K562 (cell line): ENCODE measurements at regions not wholly inside any gene's neighbourhood (a gene's known extent, or its start where the extent isn't known, plus 50 kb on each side); places are given as distances from the start of the nearest gene placed in this dataset.

Source experiments
- ATAC-seq: fragments of 200-7000 bp; cut with Tn5 transposase; 3 replicates; pipeline ENCODE4 v1.9.1; 2020; ENCODE audit warnings: moderate library complexity
- BruUV-seq: library from RNA; stranded (reverse); fragments of 400-500 nt; replicated peaks from 2 replicates; lab custom pipeline; 2021; lab: Mats Ljungman, UMichigan
- CTCF ChIA-PET: fragments of 300-600 bp; formaldehyde crosslinking; extraction: SDS; loops from one replicate; lab custom pipeline; 2021; ENCODE audit warnings: low intra/inter-chr PET ratio; lab: Yijun Ruan, JAX
- POLR2A ChIA-PET: fragments of 300-600, 350-650 bp; sonication (Branson Sonifier 250); formaldehyde crosslinking; extraction: SDS; loops from one replicate; lab custom pipeline; 2021; ENCODE audit warnings: antibody characterized with exemption, inconsistent platforms; lab: Yijun Ruan, JAX
- DNase-seq, 4 experiments: peaks; one replicate each; pipeline versions ENCODE4 v3.0.0 to v3.0.0-alpha.2; 2011 to 2018; ENCODE audit warnings: low spot score in 3 of 4, mixed read lengths in 3 of 4; ENCODE audit errors: extremely low read depth in 1 of 4
- FAIRE-seq: peaks from 2 replicates; lab custom pipeline; 2011; peaks lifted over from hg19 to GRCh38; lab: Jason Lieb, UNC
- H2AFZ ChIP-seq: 2 replicates; pipeline ENCODE4 v1.6.0; 2011; ENCODE audit warnings: low read depth, low read length, control low read depth, inconsistent platforms
- H3K27ac ChIP-seq: fragments of 200-600 bp; 3 replicates; pipeline ENCODE4 v1.8.0; 2011; ENCODE audit warnings: low read depth, mild to moderate bottlenecking, control low read depth, inconsistent platforms, low read length, moderate library complexity, mixed read lengths; ENCODE audit errors: extremely low read depth
- H3K27me3 ChIP-seq, 2 experiments: fragments of 300-600 bp in 1 of 2; 2 replicates in 1 of 2; 3 replicates in 1 of 2; pipeline versions ENCODE4 v1.6.0 to v1.8.0; 2011; ENCODE audit warnings: inconsistent platforms in 2 of 2, low read length in 2 of 2, mild to moderate bottlenecking in 1 of 2, mixed read lengths in 1 of 2, moderate library complexity in 1 of 2; ENCODE audit not compliant: control insufficient read depth in 2 of 2, insufficient read depth in 2 of 2
- H3K36me3 ChIP-seq: fragments of 300-600 bp; 3 replicates; pipeline ENCODE4 v1.8.0; 2011; ENCODE audit warnings: mild to moderate bottlenecking, low read length, inconsistent platforms; ENCODE audit not compliant: control insufficient read depth, insufficient read depth
- H3K4me1 ChIP-seq, 2 experiments: fragments of 200-600 bp in 1 of 2; replicated peaks in 1 of 2; 2 replicates in 1 of 2; 3 replicates in 1 of 2; pipeline versions ENCODE4 v1.5.1 to v1.8.0; 2011; ENCODE audit warnings: inconsistent platforms in 2 of 2, low read length in 2 of 2, mild to moderate bottlenecking in 1 of 2, mixed read lengths in 1 of 2, moderate library complexity in 1 of 2; ENCODE audit not compliant: control insufficient read depth in 2 of 2, insufficient read depth in 2 of 2
- H3K4me2 ChIP-seq: 2 replicates; pipeline ENCODE4 v1.6.1; 2011; ENCODE audit warnings: low read length, control low read depth, inconsistent platforms, mixed read lengths; ENCODE audit not compliant: insufficient read depth
- H3K4me3 ChIP-seq: fragments of 200-600 bp; sonication (generic), shearing (Covaris generic); 2 replicates; pipeline ENCODE4 v1.5.1; 2016; ENCODE audit warnings: control low read depth, inconsistent platforms
- H3K79me2 ChIP-seq: fragments of 200-600 bp; 3 replicates; pipeline ENCODE4 v1.8.0; 2011; ENCODE audit warnings: low read length, inconsistent platforms; ENCODE audit not compliant: control insufficient read depth, insufficient read depth
- H3K9ac ChIP-seq, 2 experiments: 2 replicates each; pipeline versions ENCODE4 v1.6.0 to v1.6.1; 2011; ENCODE audit warnings: low read depth in 2 of 2, low read length in 2 of 2, control low read depth in 1 of 2, inconsistent platforms in 1 of 2, mild to moderate bottlenecking in 1 of 2, mixed read lengths in 1 of 2; ENCODE audit not compliant: insufficient read depth in 1 of 2
- H3K9me1 ChIP-seq: one replicate; pipeline ENCODE4 v1.6.0; 2011; ENCODE audit warnings: inconsistent platforms, mild to moderate bottlenecking, low read length, moderate library complexity; ENCODE audit not compliant: control insufficient read depth, insufficient read depth
- H3K9me3 ChIP-seq: replicated peaks from 2 replicates; pipeline ENCODE4 v1.5.1; 2011; ENCODE audit warnings: low read depth, low read length, inconsistent platforms; ENCODE audit not compliant: control insufficient read depth, insufficient read depth
- H4K20me1 ChIP-seq: replicated peaks from 2 replicates; pipeline ENCODE4 v1.6.1; 2011; ENCODE audit warnings: low read length, inconsistent platforms, mixed read lengths; ENCODE audit not compliant: control insufficient read depth, insufficient read depth
- CBFB ChIP-seq: sonication (generic); formaldehyde crosslinking; IDR thresholded peaks from 2 replicates; pipeline ENCODE4 v1.4.0; 2020; ENCODE audit warnings: mild to moderate bottlenecking, missing genetic modification reagents
- CREB3L1 ChIP-seq: fragments of 450-650 bp; IDR thresholded peaks from 2 replicates; pipeline ENCODE4 v1.6.1; 2014; ENCODE audit warnings: low read depth, mild to moderate bottlenecking, moderate library complexity, borderline replicate concordance
- CTCF ChIP-seq, 3 experiments: IDR thresholded peaks in 2 of 3; conservative IDR thresholded peaks in 1 of 3; 2 replicates each; pipeline ENCODE4 v1.5.1; 2011 to 2012; ENCODE audit warnings: low read length in 3 of 3, mild to moderate bottlenecking in 3 of 3, control low read depth in 2 of 3, improper control_type of control experiment in 1 of 3, inconsistent platforms in 1 of 3, low read depth in 1 of 3, mixed read lengths in 1 of 3, moderate library complexity in 1 of 3; ENCODE audit not compliant: insufficient read depth in 2 of 3
- ELK1 ChIP-seq: sonication (generic); formaldehyde crosslinking; IDR thresholded peaks from 2 replicates; pipeline ENCODE4 v1.8.1; 2022; ENCODE audit warnings: missing genetic modification reagents
- MAX ChIP-seq: sonication (generic); formaldehyde crosslinking; IDR thresholded peaks from 2 replicates; pipeline ENCODE4 v1.9.0; 2022; ENCODE audit warnings: mild to moderate bottlenecking, missing genetic modification reagents
- MEF2D ChIP-seq: conservative IDR thresholded peaks from 2 replicates; pipeline ENCODE4 v1.6.1; 2016; ENCODE audit warnings: low read depth, missing genetic modification characterization, missing compliant biosample characterization
- NONO ChIP-seq, 2 experiments: fragments of 200-400 bp in 1 of 2; fragments of 450-650 bp in 1 of 2; formaldehyde crosslinking in 1 of 2; IDR thresholded peaks; 2 replicates each; pipeline ENCODE4 v1.6.1; 2017; ENCODE audit warnings: low read depth in 2 of 2, mild to moderate bottlenecking in 2 of 2, moderate library complexity in 2 of 2, low read length in 1 of 2
- NUFIP1 ChIP-seq: fragments of 450-650 bp; IDR thresholded peaks from 2 replicates; pipeline ENCODE4 v1.6.1; 2018; ENCODE audit not compliant: partially characterized antibody
- POU5F1 ChIP-seq: fragments of 150-350 bp; IDR thresholded peaks from 2 replicates; pipeline ENCODE4 v1.6.1; 2014; ENCODE audit warnings: borderline replicate concordance, low read length, low read depth, mild to moderate bottlenecking; ENCODE audit not compliant: partially characterized antibody
- RFX7 ChIP-seq: fragments of 250-450 bp; sonication (Bioruptor Pico); IDR thresholded peaks from 2 replicates; pipeline ENCODE4 v1.5.1; 2021; ENCODE audit warnings: mild to moderate bottlenecking
- RHOXF2B ChIP-seq: fragments of 250-450 bp; sonication (Bioruptor Pico); conservative IDR thresholded peaks from 2 replicates; pipeline ENCODE4 v1.5.1; 2021
- TCF15 ChIP-seq: fragments of 250-450 bp; sonication (Bioruptor Pico); IDR thresholded peaks from 2 replicates; pipeline ENCODE4 v1.8.0; 2022; ENCODE audit warnings: moderate library complexity, mild to moderate bottlenecking, inconsistent platforms
- TEAD4 ChIP-seq, 2 experiments: sonication (generic) in 1 of 2; formaldehyde crosslinking in 1 of 2; IDR thresholded peaks; 2 replicates each; pipeline versions ENCODE4 v1.6.1 to v1.8.0; 2012 to 2022; ENCODE audit warnings: borderline replicate concordance in 1 of 2, inconsistent platforms in 1 of 2, low read length in 1 of 2, mild to moderate bottlenecking in 1 of 2, missing genetic modification reagents in 1 of 2
- TFE3 ChIP-seq: fragments of 450-650 bp; formaldehyde crosslinking; IDR thresholded peaks from 2 replicates; pipeline ENCODE4 v1.4.0; 2020; ENCODE audit warnings: mild to moderate bottlenecking, mixed read lengths
- ZNF3 ChIP-seq: fragments of 250-450 bp; sonication (Bioruptor Pico); IDR thresholded peaks from 2 replicates; pipeline ENCODE4 v1.5.0; 2021; ENCODE audit warnings: mild to moderate bottlenecking, moderate library complexity
- ZNF764 ChIP-seq: fragments of 250-450 bp; sonication (Bioruptor Pico); IDR thresholded peaks from 2 replicates; pipeline ENCODE4 v1.4.0; 2020; ENCODE audit warnings: low read depth, mild to moderate bottlenecking, moderate library complexity
- WGBS: fragments of 100-300 bp; shearing (Covaris generic); methylation state at CpG from one replicate; pipeline ENCODE4 v1.1.6; 2016; ENCODE audit warnings: low coverage, mixed read lengths; ENCODE audit not compliant: insufficient coverage; ENCODE audit errors: missing lambda C conversion rate; 5-methylcytosine and 5-hydroxymethylcytosine counted together
- in situ Hi-C: fragments of 300-500 bp; cut with MboI; formaldehyde crosslinking; loops from 4 replicates; pipeline ENCODE4 v1.15.0; 2018; ENCODE audit warnings: inconsistent platforms, mixed read lengths
- intact Hi-C: fragments of 100-400 bp; cut with micrococcal nuclease; formaldehyde crosslinking; loops from 2 replicates; pipeline ENCODE4 v1.14.2; 2022

- POLR2A ChIA-PET, result interaction anchor here (0.6 kb wide), 1 partner anchor 604 kb away, joined by 5 read pairs; no protein-coding TSS in a partner anchor
- CTCF ChIA-PET, result no interaction called here
- TF ChIP-seq CREB3L1 (no peak), ZNF764 (CRISPR knock-in tag) (no peak), MAX (CRISPR knock-in tag) (no peak), ZNF3 (CRISPR knock-in tag) (no peak), RFX7 (CRISPR knock-in tag) (no peak), NONO (IDR thresholded peaks at IDR 0.05; ENCODE audit: low read depth in 2 of 2, low read length in 1 of 2) (no peak), TFE3 (CRISPR knock-in tag) (no peak), CBFB (CRISPR knock-in tag) (no peak), ELK1 (CRISPR knock-in tag) (no peak), POU5F1 (no peak), MEF2D (tag) (no peak), TCF15 (CRISPR knock-in tag) (no peak), TEAD4 (IDR thresholded peaks at IDR 0.05; ENCODE audit: low read length) (no peak), TEAD4 (CRISPR knock-in tag; IDR thresholded peaks at IDR 0.05; ENCODE audit: borderline replicate concordance) (no peak), CTCF (IDR thresholded peaks at IDR 0.05 in 2 of 3, conservative IDR thresholded peaks at IDR 0.05 in 1 of 3; ENCODE audit: insufficient read depth in 2 of 3, low read depth in 1 of 3, low read length in 3 of 3) (no peak), RHOXF2B (CRISPR knock-in tag) (no peak), NUFIP1 (no peak)
Measured at GRCh38 chr9:68603371-68603770, 62.7 kb upstream of the TMEM252 start.

More at GRCh38 chr9:68603371-68603770, 62.7 kb upstream of the TMEM252 start:
- intact Hi-C loops, result no loop called here
- Histone ChIP-seq H3K27ac (no peak overlapping the region), H4K20me1 (no peaks in the 10 kb centered on the region), H3K9me3 (no peaks in the 10 kb centered on the region), H3K9ac (no peak overlapping the region), H3K4me3 (no peak overlapping the region), H3K9me1 (no peaks in the 10 kb centered on the region), H3K36me3 (no peaks in the 10 kb centered on the region), H3K4me1 (no peaks in the 10 kb centered on the region), H3K79me2 (no peaks in the 10 kb centered on the region), H2AFZ (no peak overlapping the region), H3K4me2 (no peak overlapping the region), H3K27me3 (peaks cover 5 to 8% of the 10 kb centered on the region in 2 experiments; a peak in 2 of 5 replicates)
- WGBS, result 0% methylated on average over 2 of the region's 2 CpGs
- no TSS peak for BruUV-seq
- in situ Hi-C loops, result no loop called here
- ATAC-seq, result no peak
- no peak for FAIRE-seq
- DNase-seq, result no peak
